Thoracic aorta (tissue), 2 donors: ENCODE measurements at regions not wholly inside any gene's neighbourhood (a gene's known extent, or its start where the extent isn't known, plus 50 kb on each side); places are given as distances from the start of the nearest gene placed in this dataset.

Experiments
- ATAC-seq: fragments of 150-250 bp; one replicate; pipeline ENCODE4 v1.8.0; 2017; ENCODE audit warnings: low read depth; ENCODE audit not compliant: insufficient number of reproducible peaks, low FRiP score
- DNase-seq: peaks from one replicate; pipeline ENCODE4 v3.0.0-alpha.2; 2020; ENCODE audit warnings: low spot score
- H3K27ac ChIP-seq, 2 donors: fragments of 200-600 bp; sonication (generic); 1 replicate in 1 of 2; 2 replicates in 1 of 2; pipeline ENCODE4 v1.5.1; 2016; ENCODE audit warnings: mild to moderate bottlenecking in 2 of 2, moderate library complexity in 2 of 2
- H3K27me3 ChIP-seq: fragments of 200-600 bp; sonication (generic); replicated peaks from 2 replicates; pipeline ENCODE4 v1.6.0; 2016; ENCODE audit warnings: mild to moderate bottlenecking; ENCODE audit not compliant: insufficient read depth
- H3K36me3 ChIP-seq: fragments of 200-600 bp; sonication (generic); one replicate; pipeline ENCODE4 v1.5.1; 2016
- H3K4me1 ChIP-seq, 2 donors: fragments of 200-600 bp; sonication (generic); 1 replicate in 1 of 2; 2 replicates in 1 of 2; pipeline versions ENCODE4 v1.5.1 to v1.6.0; 2016; ENCODE audit warnings: low read depth in 2 of 2, mild to moderate bottlenecking in 1 of 2; ENCODE audit not compliant: control insufficient read depth in 1 of 2
- H3K4me3 ChIP-seq: fragments of 200-600 bp; sonication (generic); 2 replicates; pipeline ENCODE4 v1.5.1; 2016; ENCODE audit warnings: mild to moderate bottlenecking
- H3K9me3 ChIP-seq: fragments of 200-600 bp; sonication (generic); 2 replicates; pipeline ENCODE4 v1.5.1; 2016
- CTCF ChIP-seq: fragments of 200-600 bp; sonication (generic); IDR thresholded peaks from one replicate; pipeline ENCODE4 v1.5.1; 2019; ENCODE audit warnings: antibody characterized with exemption

GRCh38 chr10:59517341-59517899 lies 155.1 kb upstream of the FAM13C start:
- H3K27ac ChIP-seq: no peak overlapping the region
- no peak for DNase-seq
- no peaks in the 10 kb centered on the region for H3K4me1 ChIP-seq
- no peaks in the 10 kb centered on the region for H3K27me3 ChIP-seq
- no peak for ATAC-seq
- H3K36me3 ChIP-seq: no peaks in the 10 kb centered on the region
- H3K4me3 ChIP-seq: no peak overlapping the region
- TF ChIP-seq CTCF: no peak
- no peaks in the 10 kb centered on the region for H3K9me3 ChIP-seq

GRCh38 chr10:59513558-59513957 lies 151.2 kb upstream of the FAM13C start:
- Histone ChIP-seq H3K4me3 (no peak overlapping the region), H3K27me3 (no peaks in the 10 kb centered on the region), H3K27ac (no peak overlapping the region), H3K4me1 (no peaks in the 10 kb centered on the region), H3K9me3 (no peaks in the 10 kb centered on the region), H3K36me3 (no peaks in the 10 kb centered on the region)
- TF ChIP-seq CTCF: no peak
- no peak for DNase-seq
- ATAC-seq: no peak

DNA sequence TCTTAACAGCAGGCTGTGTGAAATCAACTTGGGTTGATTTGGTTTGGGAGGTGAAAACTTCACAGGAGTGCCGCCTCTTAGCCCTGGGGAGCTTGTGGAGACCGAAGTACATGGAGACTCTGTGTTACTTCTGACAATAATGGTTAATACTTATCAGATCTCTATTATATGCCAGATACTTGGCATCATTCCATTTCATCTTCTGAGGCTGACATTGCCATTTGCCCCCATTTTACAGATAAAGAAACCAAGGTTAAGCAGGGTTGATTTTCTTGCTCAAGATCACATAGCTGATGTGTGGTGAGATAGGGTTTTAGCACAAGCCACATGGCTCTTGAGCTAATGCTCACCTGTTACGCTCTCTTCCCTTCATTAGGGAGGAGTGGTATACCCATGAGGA lies 150.6 kb upstream of the FAM13C start:
- H3K27me3 ChIP-seq: no peaks in the 10 kb centered on the region
- no peak for TF ChIP-seq CTCF
- no peak for ATAC-seq
- H3K4me1 ChIP-seq: no peaks in the 10 kb centered on the region
- H3K4me3 ChIP-seq: no peak overlapping the region
- H3K27ac ChIP-seq: no peak overlapping the region
- H3K9me3 ChIP-seq: no peaks in the 10 kb centered on the region
- no peak for DNase-seq
- H3K36me3 ChIP-seq: no peaks in the 10 kb centered on the region

GRCh38 chr10:59508956-59509355 lies 146.6 kb upstream of the FAM13C start:
- Histone ChIP-seq H3K36me3 (no peaks in the 10 kb centered on the region), H3K4me1 (no peaks in the 10 kb centered on the region), H3K27ac (no peak overlapping the region), H3K27me3 (no peaks in the 10 kb centered on the region), H3K4me3 (no peak overlapping the region), H3K9me3 (no peaks in the 10 kb centered on the region)
- DNase-seq: no peak
- no peak for TF ChIP-seq CTCF
- no peak for ATAC-seq

DNA sequence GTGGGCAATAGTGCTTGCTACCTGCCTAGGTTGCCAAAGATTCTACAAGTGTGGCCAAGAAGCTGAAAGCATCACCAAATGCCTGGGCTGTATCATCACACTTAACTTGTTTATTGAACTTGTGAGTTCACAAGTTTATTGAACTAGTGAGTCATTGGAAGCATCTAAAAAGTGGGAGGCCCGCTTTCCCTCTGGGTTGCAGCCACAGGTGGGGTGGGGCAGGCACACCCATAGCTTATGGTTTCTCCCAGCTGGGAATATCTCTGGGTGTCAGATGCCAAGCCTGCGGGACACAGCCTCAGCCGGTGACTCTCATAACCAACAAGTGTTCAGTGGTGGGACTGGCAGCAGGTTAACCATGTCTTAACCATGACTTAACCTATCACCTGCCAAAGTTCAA lies 145.9 kb upstream of the FAM13C start:
- no peak overlapping the region for H3K4me3 ChIP-seq
- H3K4me1 ChIP-seq: no peaks in the 10 kb centered on the region
- DNase-seq: no peak
- H3K27ac ChIP-seq: no peak overlapping the region
- no peak for TF ChIP-seq CTCF
- H3K9me3 ChIP-seq: no peaks in the 10 kb centered on the region
- H3K27me3 ChIP-seq: no peaks in the 10 kb centered on the region
- no peaks in the 10 kb centered on the region for H3K36me3 ChIP-seq
- no peak for ATAC-seq
